Right renal cortex interstitium (tissue), 3 donors: ENCODE measurements at regions not wholly inside any gene's neighbourhood (a gene's known extent, or its start where the extent isn't known, plus 50 kb on each side); places are given as distances from the start of the nearest gene placed in this dataset.

Experiments
- DNase-seq, 3 donors: peaks; one replicate each; pipeline ENCODE4 v3.0.0-alpha.2; 2013; ENCODE audit warnings: low read depth in 3 of 3, low spot score in 2 of 3

GRCh38 chr7:131232768-131233167 lies 94.9 kb upstream of the MKLN1 start:
- no peak for DNase-seq

- DNase-seq, result no peak
Observed at GRCh38 chr7:131233193-131233592, 94.5 kb upstream of the MKLN1 start.

GRCh38 chr7:131234719-131235488 lies 92.8 kb upstream of the MKLN1 start:
- DNase-seq, result no peak

GRCh38 chr7:131235489-131236317 lies 92.0 kb upstream of the MKLN1 start:
- DNase-seq, result no peak

- DNase-seq, result no peak
Observed at GRCh38 chr7:131236318-131236672, 91.4 kb upstream of the MKLN1 start.

GRCh38 chr7:131238347-131238931 lies 89.2 kb upstream of the MKLN1 start:
- DNase-seq, result no peak

GRCh38 chr7:131241386-131241785 lies 86.3 kb upstream of the MKLN1 start:
- DNase-seq, result no peak

- no peak for DNase-seq
Observed at GRCh38 chr7:131242123-131242650, 85.5 kb upstream of the MKLN1 start.

GRCh38 chr7:131244259-131244852 lies 83.3 kb upstream of the MKLN1 start:
- DNase-seq, result no peak

GRCh38 chr7:131249003-131249402 lies 78.7 kb upstream of the MKLN1 start:
- no peak for DNase-seq

GRCh38 chr7:131249483-131249882 lies 78.2 kb upstream of the MKLN1 start:
- no peak for DNase-seq

GRCh38 chr7:131250331-131250730 lies 77.3 kb upstream of the MKLN1 start:
- DNase-seq, result no peak

- DNase-seq, result no peak
Observed at GRCh38 chr7:131251371-131251770, 76.3 kb upstream of the MKLN1 start.

GRCh38 chr7:131252976-131253375 lies 74.7 kb upstream of the MKLN1 start:
- no peak for DNase-seq

- no peak for DNase-seq
Observed at GRCh38 chr7:131254211-131254610, 73.5 kb upstream of the MKLN1 start.

GRCh38 chr7:131255242-131255641 lies 72.4 kb upstream of the MKLN1 start:
- no peak for DNase-seq

- DNase-seq, result no peak
Observed at GRCh38 chr7:131261476-131261994, 66.1 kb upstream of the MKLN1 start.

- no peak for DNase-seq
Observed at GRCh38 chr7:131265227-131265626, 62.4 kb upstream of the MKLN1 start.

- DNase-seq, result no peak
Observed at GRCh38 chr7:131267631-131268030, 60.0 kb upstream of the MKLN1 start.

- DNase-seq, result no peak
Observed at GRCh38 chr7:131268906-131269305, 58.8 kb upstream of the MKLN1 start.

GRCh38 chr7:131272086-131272485 lies 55.6 kb upstream of the MKLN1 start:
- DNase-seq, result no peak
